Hepatic stellate cell (primary cell): ENCODE measurements at regions not wholly inside any gene's neighbourhood (a gene's known extent, or its start where the extent isn't known, plus 50 kb on each side); places are given as distances from the start of the nearest gene placed in this dataset.

Source experiments
- DNase-seq: peaks from one replicate; pipeline ENCODE4 v3.0.0; 2011; ENCODE audit warnings: low spot score

DNA sequence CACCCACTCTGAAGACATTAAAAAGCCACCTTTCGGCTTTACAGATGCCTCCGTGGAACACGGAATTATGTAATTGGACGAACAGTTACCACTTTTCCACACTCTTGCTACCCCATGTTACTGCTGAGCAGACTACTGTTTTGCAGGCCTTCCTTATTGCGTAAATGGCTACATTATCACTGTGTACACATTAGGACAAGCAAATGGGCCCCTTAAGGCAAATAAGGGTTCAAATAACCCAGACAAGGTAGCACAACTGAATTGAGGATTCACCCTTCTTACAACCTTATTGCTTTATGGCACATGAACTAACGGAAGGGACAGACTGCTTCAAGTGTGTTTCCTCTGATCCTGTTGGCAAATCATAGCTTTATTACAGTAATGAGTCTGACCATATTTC, 832.2 kb upstream of the FANCL start:
- DNase-seq = no peak

DNA sequence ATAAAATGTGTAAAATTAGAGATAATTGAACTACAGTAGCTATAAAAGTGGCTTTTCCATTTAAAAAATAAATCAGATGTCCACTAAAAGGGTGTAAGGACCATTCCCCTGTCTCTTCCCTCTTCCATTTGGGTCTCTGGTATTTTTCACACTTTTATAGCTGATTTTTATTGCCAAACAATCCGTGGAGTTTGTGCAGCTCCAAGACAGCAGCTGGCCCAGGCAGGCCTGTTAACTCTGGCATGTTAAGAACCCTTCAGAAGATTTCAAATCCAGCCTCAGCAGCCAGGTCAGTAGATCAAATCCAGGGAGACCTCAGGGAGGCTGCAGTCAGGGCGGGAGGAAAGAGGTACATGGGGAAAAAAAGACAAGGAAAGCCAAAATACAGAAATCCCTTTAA, 827.1 kb upstream of the FANCL start:
- DNase-seq = no peak

DNA sequence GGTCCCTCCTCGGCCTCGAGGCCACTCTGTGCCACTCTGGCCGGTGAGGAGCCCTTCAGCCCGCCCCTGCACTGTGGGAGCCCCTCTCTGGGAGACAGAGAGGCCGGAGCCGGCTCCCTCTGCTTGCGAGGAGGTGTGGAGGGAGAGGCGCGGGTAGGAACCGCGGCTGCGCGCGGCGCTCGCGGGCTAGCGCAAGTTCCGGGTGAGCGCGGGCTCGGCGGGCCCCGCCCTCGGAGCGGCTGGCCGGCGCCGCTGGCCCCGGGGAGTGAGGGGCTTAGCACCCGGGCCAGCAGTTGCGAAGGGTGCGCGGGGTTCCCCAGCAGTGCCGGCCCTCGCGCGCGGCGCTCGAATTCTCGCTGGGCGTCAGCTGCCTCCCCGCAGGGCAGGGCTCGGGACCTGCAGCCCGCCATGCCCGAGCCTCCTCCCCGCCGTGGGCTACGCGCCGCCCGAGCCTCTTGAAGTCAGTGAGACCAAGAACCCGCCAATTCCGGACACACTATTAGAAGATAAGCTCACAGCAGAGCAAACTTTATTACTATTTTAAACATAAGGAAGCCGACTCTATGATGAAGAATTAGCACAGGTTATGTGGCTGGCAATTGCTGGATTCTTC, 825.8 kb upstream of the FANCL start:
- DNase-seq = no peak

DNA sequence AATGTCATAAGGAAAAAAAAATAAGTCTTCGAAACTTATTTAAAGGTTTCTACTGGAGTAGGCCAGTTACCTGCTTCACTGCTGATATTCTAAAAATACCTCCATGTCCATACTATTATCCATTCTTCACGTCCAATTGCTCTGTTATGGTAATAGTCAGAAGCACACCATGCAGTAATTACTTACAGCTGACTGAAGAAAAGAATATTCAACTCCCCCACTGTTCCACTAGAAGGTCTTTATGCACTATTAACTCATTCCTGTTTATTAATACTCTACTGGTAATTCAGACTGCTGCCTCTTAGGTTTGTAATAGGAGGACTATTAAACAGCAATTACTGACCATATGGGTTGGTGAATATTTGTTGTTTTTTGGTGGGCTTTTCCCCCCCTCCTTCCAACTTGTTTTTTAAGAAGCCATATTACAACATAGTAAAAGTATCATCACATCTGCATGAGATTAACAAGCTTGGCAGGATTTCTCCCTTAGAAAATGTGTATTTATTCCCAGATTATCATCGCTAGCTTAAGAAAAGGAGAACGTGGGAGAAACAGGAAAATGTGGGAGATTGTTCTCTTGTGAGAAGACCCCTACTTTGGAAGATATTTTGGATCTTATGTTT, 806.4 kb upstream of the FANCL start:
- DNase-seq = no peak

DNA sequence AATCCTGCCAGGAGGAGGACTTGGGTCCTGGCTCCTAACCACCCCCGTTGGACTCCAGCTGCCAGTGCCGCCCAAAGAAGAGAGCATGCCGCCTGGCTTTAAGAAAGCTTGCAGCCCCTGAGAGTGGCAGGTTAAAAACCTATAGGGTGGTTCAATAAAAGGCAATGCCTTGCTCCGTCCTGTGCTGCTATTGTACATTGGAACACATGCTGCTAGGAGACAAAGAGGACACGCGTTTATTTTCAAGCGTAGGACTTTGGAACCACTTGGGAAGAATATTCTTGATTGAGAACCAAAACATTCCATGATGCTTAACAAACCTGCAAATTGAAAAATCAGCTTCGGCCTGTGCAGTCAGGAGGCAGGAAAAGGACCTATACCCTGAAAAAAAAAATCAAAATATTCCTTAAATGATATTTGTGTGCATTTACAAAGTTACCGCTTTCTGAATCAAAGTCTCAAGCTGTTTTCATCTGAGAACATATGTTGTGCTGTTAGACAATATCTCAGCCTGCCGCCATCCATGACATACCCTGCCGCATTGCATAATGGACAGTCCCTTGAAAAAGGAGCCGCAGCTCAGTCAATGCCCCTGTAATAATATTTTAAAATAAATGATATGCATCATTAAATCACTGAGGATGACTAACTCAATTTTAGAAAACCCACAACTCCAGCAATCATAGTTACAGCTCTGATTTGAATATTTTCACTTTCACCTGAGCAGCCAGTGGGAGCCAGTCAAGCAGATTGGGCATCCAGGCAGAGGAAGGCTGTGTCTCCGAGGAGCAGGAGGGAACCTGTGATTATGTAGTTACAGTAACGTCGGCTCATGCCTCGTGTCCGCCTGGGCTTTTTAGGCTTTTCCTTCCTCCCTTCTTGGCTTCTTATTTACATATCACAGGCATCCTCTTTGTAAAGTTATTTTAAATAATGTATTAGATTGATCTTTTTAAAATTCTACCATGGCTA, 805.6 kb upstream of the FANCL start:
- DNase-seq = no peak

DNA sequence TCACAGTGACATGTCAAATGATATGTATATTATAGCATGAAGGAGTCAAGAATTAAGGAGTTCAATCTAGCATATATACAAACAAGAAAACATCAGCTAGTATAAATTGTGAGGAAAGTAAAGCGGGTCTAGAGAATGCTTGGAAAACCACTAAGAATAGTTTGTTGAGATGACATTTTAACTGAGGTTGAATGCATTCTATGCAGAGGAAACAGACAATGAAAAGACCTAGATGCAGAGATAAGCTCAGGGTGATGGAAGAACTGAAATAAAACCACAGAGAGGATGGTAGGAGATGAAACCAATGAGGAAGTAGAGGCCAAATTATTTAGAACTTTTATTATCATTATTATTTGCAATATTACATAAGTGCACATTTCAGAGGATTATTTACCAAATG, 803.6 kb upstream of the FANCL start:
- no peak for DNase-seq

DNA sequence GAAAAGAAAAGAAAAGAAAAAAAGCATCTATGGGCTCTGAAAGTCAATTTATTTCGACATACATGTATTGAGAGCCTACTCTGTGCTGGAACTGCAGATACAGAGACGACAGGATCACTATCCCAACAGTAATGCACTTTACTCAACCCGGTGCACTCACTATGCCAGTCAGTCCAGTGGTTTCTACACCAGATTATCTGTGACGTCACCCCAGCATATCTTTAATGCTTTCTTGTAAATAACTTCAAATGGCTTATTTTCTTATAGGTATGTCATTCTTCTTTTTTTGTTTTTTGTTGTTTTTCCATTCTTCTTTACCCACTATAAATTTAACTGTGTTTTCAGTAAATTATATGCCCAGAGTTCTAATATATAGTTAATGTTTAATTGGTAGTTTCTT, 800.0 kb upstream of the FANCL start:
- no peak for DNase-seq

DNA sequence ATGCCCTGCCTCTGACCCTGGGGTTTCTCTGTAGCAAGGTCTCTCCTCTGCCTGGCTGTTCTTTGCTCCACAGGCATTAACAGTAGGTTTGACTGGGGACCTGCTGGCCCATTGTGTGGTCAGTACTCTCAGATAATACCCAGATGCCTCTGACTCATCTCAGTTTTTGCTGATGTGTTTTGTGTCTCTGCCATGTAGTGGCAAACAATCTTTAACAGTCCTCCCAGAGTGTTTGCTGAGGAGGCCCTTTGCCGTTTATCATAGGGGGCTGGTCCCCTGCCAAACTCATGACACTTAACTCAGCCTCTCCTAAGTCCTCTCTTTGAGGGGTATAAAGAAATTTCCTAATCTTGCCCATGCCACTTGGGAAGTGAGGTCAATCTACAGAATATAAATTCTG, 793.7 kb upstream of the FANCL start:
- DNase-seq = no peak

DNA sequence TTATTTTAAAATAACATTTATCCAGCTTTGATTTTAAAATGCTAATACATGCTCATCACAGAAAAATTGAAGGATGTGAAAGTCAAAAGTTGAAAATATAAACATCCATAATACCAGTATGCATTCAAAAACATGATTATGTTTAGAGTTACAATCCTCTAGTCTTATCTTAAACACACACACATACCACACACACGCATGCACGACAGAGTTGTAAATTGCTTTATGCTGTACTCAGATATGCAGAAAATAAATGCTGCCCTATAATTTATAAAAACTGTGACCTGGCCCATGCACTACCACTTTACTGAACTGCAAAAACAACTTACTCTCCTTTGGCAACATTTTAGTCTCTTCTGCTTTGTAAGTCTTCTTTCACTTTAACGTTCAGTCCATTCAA, 793.0 kb upstream of the FANCL start:
- DNase-seq = no peak

DNA sequence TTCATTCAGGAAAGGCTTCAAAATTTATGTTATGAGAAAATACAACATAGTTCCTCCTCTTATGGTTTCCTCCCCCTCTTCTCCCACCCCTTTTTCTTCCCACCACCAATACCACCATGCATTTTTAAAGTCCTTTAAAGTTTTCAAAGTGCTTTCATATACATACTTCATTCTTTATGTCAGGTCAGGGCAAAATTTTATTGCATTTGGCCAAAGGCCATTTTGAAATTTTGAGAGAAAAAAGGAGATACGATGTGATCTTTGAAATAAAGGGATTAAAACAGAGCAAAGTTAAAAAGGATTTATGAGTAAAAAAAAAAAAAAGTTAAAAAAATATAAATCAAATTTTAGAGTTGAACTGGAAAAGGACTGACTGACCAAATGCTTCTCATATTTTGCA, 792.5 kb upstream of the FANCL start:
- no peak for DNase-seq

DNA sequence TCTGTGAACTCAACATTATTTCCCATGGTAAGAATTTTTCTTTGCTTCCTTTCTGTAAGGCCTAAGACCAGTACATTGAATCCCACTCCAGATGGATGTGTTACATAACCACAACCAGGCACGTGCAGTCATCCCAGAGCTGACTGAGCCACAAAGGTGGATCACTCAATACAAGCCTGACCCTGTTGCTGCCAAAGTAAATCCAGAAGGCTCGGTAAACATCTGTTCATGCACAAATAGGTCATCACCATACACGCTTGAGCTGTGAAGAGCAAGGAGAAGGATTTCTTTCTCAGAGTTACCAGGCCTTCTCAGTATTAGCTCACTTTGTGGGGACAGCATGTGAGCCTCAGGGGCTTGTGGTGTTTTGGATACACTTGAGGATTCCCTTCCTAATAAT, 791.4 kb upstream of the FANCL start:
- DNase-seq = no peak

DNA sequence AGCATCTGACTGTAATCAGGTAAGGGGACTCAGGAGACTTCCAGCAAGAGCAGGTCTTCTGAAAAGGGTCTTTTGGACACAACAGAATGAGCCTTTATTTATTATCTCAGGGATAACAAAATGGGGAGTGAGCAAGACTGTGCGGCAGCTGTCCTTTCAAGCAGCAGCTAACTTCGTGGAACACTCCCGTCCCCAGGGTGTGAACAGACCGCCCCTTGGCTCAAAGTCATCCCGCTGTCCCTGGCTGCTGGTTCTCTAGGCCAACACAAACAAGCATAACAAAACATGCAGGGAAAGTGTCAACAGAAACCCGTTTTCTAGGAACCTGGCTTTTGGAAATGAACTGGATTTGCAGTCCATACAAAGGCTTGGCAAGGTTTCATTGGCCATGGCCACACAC, 787.9 kb upstream of the FANCL start:
- DNase-seq = no peak

DNA sequence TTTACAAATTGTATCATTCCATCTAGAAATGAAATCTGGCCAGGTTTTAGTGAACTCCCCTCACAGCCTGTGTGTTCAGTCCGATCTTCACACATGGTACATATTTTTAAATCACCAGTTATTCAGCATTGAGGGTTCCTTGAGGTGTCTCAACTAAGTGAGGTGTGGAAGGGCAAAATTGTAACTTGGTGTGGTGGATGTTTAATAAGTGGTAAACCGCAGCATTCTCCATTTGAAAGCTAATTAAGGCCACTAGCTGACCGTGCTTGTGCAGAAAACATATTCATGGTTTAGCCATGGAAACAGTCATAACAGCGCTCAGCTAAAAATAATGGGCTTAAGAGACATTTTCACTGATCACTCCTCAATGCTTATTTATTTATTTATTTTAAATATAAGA, 786.2 kb upstream of the FANCL start:
- no peak for DNase-seq

DNA sequence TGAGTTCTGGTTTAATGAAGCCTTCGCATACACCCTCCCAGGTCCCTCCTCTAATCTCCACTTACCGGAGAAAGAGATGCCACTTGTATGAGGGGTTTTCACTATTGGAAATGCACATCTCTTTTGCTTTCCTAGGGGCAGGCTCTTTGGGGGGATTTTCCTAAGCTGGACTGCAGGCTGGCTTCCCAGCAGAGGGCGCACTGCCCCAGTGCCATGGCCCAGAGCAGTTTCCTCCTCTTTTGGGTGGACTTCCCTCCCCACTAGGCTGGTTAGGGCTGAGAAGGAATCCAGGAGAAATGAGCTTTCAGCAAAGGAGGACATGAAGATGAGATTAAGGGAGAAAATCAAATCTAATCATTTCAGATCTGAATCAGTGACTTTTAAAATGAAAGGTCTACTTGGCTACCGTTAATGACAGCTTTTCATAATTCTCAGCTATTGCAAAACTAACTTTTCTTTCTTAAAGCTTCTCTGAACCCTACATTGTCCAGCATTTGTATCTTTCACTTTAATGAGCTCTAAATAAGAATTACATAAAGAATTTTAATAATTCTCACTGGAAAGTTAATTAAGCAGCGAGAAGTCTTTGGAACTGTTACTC, 784.1 kb upstream of the FANCL start:
- DNase-seq = peak; percentile 11

DNA sequence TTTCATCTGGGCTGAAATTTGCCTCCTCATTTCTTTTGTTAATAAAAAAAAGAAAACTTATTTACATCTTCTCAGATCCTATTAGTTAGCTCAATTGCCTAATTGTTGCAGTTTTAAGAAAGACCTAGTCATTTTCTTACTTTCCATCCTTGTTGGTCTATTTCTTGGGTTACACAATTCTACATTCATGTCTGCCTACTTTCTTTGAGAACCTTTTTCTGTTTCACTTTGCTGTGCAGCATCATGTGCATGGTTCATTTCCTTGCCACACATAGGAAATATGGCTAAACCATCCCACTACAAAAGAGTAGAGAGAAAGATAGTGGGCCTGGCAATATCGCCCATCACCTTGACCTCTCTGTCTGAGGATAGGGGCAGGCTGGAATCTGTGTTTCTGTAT, 780.7 kb upstream of the FANCL start:
- DNase-seq = no peak

DNA sequence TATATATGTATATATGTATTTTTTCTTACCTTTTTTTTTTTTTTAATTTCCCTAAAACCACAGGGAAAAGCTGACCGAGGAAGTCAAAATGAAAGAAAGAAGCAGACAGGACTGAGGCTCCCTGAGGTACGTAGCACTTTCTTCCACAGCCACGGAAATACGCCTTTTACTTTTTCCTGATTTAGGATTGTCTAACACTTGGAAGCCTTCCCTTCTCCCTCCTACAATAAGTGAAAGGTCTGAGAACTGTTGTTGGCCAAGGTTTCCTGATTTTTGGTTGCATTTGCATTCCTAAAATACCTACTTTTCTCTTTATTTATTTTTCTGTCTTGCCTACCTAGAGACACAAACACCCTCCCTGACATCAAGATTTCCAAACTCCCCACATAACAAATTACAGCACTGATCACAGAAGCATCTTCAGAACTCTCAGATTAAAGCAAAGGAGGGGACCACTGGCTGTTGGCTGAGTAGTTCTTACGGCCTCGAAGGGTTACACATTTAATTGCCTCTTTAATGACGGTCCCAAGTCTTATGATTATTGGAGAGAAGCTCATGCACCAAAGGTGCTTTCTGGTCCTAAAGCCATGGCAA, 778.5 kb upstream of the FANCL start:
- no peak for DNase-seq

DNA sequence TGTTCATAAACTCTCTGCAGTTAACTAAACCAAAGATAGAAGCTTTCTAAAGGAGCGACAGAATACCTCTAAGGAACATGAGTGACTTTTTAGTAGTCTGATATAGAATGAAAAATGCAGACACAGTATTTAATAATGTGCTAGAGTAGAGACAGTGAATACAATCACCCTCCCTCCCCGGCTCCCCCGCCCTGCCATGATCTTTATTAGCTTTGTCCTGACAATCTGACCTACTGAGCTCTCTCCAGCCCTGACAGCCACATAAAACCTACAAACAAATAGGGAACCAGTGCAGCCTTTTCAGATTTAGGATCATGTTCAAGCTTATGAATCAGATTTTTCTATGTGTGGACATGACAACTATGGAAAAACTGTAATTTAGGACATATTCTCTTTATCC, 777.6 kb upstream of the FANCL start:
- no peak for DNase-seq

DNA sequence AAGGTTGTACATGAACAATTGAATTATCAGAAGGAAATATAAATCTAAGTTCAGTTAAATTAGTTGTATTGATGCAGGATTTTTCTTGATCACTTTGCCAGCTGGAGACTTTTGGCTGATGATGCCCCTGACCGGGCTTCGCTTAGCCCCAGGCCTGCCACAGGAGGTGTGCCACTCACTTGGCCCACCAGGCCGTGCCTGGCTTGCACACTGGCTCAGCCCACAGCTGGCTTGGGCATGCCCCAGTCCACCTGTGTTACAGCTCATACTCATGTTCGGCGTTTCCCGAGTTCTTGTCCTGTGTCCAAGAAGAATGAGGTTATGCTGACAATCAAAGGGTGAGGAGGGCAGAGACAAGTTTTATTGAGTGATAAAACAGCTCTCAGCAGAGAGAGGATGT, 773.9 kb upstream of the FANCL start:
- no peak for DNase-seq

DNA sequence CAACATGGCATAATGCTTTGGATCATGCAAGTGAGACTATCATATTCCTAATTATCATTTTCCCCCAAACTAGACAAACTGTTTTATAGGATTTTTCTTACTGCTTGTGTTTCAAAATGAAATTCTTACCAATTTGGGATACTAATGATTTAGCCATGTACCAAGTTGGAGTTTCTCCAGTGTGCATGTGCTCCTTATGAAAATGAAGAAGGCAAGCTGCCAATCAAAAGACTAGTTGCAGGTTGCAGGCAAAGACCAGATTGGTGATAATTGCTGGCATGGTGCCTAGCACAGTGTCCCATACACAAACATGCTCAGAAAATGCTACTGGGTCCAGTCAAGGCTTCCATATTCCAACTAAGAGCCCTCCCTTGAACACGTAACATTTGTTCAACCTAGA, 771.8 kb upstream of the FANCL start:
- no peak for DNase-seq

DNA sequence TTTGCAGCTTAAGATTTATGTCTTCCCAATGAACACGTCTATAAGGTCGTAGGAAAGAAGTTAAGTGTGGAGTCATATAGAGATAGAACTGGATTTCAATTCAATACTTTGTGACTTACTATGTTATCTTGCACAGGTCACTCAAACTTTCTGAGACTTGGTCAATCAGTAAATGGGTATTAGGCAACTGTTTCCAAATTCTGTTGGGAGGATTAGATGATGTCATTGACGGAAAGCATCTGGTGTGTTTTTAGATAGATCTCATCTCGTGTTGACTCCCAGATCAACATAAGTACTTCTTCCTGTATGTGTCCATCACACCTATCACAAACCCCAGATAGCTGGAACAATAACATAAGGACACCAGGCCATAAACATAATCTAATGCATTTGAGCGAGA, 771.1 kb upstream of the FANCL start:
- no peak for DNase-seq

DNA sequence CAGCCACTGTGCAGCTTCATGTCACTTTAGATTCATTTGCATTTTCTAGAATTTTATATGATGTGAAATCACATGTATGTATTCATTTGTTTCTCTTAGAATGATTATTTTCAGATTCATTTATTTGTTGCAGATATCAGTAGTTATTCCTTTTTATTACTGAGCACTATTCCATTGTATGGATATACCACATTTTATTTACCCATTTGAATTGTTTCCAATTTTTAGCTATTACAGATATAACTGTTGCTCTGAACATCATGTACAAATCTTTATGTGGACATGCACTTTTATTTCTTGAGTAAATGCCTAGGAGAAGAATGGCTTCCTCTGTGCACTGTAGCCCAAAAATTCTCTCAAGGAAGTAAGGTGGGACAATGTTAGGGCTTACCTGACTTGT, 767.8 kb upstream of the FANCL start:
- no peak for DNase-seq

DNA sequence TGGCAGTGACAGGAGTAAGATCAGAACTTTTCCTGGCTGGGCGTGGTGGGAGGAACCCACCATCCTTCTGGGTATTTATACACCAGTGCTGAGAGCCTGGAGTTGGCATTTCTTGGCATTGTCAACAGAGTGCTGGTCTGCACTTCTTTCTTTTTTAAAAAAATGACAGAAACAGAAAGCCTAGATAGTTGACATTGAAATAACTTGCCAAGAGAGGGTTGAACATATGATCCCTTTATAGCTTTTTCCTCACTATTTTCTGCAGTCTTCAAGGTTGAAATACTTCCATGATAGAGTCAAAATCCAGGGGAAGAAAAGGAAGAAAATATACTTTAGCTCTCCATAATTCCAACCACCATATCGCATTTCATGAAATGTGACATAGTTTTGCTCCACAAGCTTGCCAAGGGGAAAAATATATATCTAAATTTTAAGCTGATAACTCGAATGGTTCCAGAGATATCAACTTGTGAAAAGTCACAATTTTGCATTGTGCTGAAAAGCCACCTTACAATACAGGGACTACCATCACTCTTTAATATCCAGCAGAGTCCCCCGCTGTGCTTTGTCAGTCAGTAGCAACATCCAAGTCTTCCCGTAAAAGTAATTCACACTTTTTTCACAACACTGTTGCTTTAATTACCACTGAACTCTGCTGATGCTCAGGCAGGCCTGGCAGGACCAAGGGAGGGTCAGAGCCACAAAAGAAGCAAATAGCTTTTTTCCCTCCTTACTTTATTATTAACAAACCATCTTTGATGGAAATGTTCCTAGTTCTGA, 764.9 kb upstream of the FANCL start:
- DNase-seq = no peak
